ENCODE measurements at regions not wholly inside any gene's neighbourhood (a gene's known extent, or its start where the extent isn't known, plus 50 kb on each side); places are given as distances from the start of the nearest gene placed in this dataset.

DNA sequence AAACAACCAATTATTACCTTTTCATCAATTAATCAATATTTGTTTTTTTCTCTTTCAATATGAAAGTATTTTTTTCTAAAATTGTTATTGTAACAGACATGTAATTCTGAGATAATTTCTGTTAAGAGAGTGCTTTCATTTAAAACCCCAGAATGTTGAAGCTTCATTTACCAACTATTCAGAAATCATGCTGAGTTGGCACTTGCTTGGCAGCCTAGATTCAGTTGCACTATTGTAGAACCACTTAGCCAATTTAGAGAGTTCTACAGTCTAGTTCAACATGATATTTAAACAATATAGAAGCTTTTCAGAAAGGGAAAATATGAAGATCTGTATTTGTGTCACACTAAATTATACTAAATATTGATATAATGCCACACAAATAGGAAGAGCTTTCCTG, 56.1 kb upstream of the NKAIN2 start:
- TF ChIP-seq JUNB (IDR thresholded peaks at IDR 0.05; ENCODE audit: unreplicated experiment) (no peak), EZH2phosphoT487 (IDR thresholded peaks at IDR 0.05; ENCODE audit: unreplicated experiment) (no peak), ZNF114 (CRISPR knock-in tag; IDR thresholded peaks at IDR 0.05) (no peak), CREB1 (CRISPR knock-in tag; IDR thresholded peaks at IDR 0.05; ENCODE audit: low read depth) (no peak), POLR2AphosphoS5 (IDR thresholded peaks at IDR 0.05; ENCODE audit: low read depth) (no peak), STAT1 (IDR thresholded peaks at IDR 0.05; ENCODE audit: unreplicated experiment) (no peak), NANOG (IDR thresholded peaks at IDR 0.05; ENCODE audit: borderline replicate concordance) (no peak)
- TF ChIP-seq, protein P1, sequence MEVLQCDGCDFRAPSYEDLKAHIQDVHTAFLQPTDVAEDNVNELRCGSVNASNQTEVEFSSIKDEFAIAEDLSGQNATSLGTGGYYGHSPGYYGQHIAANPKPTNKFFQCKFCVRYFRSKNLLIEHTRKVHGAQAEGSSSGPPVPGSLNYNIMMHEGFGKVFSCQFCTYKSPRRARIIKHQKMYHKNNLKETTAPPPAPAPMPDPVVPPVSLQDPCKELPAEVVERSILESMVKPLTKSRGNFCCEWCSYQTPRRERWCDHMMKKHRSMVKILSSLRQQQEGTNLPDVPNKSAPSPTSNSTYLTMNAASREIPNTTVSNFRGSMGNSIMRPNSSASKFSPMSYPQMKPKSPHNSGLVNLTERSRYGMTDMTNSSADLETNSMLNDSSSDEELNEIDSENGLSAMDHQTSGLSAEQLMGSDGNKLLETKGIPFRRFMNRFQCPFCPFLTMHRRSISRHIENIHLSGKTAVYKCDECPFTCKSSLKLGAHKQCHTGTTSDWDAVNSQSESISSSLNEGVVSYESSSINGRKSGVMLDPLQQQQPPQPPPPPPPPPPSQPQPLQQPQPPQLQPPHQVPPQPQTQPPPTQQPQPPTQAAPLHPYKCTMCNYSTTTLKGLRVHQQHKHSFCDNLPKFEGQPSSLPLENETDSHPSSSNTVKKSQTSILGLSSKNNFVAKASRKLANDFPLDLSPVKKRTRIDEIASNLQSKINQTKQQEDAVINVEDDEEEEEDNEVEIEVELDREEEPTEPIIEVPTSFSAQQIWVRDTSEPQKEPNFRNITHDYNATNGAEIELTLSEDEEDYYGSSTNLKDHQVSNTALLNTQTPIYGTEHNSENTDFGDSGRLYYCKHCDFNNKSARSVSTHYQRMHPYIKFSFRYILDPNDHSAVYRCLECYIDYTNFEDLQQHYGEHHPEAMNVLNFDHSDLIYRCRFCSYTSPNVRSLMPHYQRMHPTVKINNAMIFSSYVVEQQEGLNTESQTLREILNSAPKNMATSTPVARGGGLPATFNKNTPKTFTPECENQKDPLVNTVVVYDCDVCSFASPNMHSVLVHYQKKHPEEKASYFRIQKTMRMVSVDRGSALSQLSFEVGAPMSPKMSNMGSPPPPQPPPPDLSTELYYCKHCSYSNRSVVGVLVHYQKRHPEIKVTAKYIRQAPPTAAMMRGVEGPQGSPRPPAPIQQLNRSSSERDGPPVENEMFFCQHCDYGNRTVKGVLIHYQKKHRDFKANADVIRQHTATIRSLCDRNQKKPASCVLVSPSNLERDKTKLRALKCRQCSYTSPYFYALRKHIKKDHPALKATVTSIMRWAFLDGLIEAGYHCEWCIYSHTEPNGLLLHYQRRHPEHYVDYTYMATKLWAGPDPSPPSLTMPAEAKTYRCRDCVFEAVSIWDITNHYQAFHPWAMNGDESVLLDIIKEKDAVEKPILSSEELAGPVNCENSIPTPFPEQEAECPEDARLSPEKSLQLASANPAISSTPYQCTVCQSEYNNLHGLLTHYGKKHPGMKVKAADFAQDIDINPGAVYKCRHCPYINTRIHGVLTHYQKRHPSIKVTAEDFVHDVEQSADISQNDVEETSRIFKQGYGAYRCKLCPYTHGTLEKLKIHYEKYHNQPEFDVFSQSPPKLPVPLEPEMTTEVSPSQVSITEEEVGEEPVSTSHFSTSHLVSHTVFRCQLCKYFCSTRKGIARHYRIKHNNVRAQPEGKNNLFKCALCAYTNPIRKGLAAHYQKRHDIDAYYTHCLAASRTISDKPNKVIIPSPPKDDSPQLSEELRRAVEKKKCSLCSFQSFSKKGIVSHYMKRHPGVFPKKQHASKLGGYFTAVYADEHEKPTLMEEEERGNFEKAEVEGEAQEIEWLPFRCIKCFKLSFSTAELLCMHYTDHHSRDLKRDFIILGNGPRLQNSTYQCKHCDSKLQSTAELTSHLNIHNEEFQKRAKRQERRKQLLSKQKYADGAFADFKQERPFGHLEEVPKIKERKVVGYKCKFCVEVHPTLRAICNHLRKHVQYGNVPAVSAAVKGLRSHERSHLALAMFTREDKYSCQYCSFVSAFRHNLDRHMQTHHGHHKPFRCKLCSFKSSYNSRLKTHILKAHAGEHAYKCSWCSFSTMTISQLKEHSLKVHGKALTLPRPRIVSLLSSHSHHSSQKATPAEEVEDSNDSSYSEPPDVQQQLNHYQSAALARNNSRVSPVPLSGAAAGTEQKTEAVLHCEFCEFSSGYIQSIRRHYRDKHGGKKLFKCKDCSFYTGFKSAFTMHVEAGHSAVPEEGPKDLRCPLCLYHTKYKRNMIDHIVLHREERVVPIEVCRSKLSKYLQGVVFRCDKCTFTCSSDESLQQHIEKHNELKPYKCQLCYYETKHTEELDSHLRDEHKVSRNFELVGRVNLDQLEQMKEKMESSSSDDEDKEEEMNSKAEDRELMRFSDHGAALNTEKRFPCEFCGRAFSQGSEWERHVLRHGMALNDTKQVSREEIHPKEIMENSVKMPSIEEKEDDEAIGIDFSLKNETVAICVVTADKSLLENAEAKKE (CRISPR knock-in tag; IDR thresholded peaks at IDR 0.05) = no peak
- TF ChIP-seq, protein P2, sequence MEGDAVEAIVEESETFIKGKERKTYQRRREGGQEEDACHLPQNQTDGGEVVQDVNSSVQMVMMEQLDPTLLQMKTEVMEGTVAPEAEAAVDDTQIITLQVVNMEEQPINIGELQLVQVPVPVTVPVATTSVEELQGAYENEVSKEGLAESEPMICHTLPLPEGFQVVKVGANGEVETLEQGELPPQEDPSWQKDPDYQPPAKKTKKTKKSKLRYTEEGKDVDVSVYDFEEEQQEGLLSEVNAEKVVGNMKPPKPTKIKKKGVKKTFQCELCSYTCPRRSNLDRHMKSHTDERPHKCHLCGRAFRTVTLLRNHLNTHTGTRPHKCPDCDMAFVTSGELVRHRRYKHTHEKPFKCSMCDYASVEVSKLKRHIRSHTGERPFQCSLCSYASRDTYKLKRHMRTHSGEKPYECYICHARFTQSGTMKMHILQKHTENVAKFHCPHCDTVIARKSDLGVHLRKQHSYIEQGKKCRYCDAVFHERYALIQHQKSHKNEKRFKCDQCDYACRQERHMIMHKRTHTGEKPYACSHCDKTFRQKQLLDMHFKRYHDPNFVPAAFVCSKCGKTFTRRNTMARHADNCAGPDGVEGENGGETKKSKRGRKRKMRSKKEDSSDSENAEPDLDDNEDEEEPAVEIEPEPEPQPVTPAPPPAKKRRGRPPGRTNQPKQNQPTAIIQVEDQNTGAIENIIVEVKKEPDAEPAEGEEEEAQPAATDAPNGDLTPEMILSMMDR (conservative IDR thresholded peaks at IDR 0.05; ENCODE audit: low read depth in 2 of 2) = no peak
- TF ChIP-seq, protein P3, sequence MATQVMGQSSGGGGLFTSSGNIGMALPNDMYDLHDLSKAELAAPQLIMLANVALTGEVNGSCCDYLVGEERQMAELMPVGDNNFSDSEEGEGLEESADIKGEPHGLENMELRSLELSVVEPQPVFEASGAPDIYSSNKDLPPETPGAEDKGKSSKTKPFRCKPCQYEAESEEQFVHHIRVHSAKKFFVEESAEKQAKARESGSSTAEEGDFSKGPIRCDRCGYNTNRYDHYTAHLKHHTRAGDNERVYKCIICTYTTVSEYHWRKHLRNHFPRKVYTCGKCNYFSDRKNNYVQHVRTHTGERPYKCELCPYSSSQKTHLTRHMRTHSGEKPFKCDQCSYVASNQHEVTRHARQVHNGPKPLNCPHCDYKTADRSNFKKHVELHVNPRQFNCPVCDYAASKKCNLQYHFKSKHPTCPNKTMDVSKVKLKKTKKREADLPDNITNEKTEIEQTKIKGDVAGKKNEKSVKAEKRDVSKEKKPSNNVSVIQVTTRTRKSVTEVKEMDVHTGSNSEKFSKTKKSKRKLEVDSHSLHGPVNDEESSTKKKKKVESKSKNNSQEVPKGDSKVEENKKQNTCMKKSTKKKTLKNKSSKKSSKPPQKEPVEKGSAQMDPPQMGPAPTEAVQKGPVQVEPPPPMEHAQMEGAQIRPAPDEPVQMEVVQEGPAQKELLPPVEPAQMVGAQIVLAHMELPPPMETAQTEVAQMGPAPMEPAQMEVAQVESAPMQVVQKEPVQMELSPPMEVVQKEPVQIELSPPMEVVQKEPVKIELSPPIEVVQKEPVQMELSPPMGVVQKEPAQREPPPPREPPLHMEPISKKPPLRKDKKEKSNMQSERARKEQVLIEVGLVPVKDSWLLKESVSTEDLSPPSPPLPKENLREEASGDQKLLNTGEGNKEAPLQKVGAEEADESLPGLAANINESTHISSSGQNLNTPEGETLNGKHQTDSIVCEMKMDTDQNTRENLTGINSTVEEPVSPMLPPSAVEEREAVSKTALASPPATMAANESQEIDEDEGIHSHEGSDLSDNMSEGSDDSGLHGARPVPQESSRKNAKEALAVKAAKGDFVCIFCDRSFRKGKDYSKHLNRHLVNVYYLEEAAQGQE (IDR thresholded peaks at IDR 0.05; ENCODE audit: unreplicated experiment) = no peak
- H3K4me2 ChIP-seq = no peak overlapping the region
- H3K36me3 ChIP-seq (ENCODE audit: insufficient read depth) = no peaks in the 10 kb centered on the region
- peaks cover 3% of the 10 kb centered on the region for H3K27me3 Mint-ChIP-seq (ENCODE audit: insufficient read depth, low read depth, poor library complexity)
- H2AFZ ChIP-seq = no peak overlapping the region
- H3K36me3 Mint-ChIP-seq (ENCODE audit: low read depth) = no peaks in the 10 kb centered on the region
- H3K4me3 Mint-ChIP-seq = no peak overlapping the region
- no peaks in the 10 kb centered on the region for H3K27me3 ChIP-seq (ENCODE audit: insufficient read depth)
- H3K27ac Mint-ChIP-seq = no peak overlapping the region
- peaks cover 7% of the 10 kb centered on the region; the same call in 2 of the 3 replicates for H3K4me1 Mint-ChIP-seq
- peaks cover 9% of the 10 kb centered on the region for H3K9me2 ChIP-seq (ENCODE audit: insufficient read depth)
- no peak overlapping the region for H3K27ac ChIP-seq (ENCODE audit: low read depth)
- no peaks in the 10 kb centered on the region for H3K79me2 ChIP-seq (replicated peaks; ENCODE audit: insufficient read depth)
- ATAC-seq (no peak), DNase-seq (ENCODE audit: low spot score) (no peak)
- H3K4me3 ChIP-seq = no peak overlapping the region
- H3F3A ChIP-seq (replicated peaks; ENCODE audit: low read depth) = no peaks in the 10 kb centered on the region
- peaks cover 3% of the 10 kb centered on the region; the same call in 1 of the 3 replicates for H3K9me3 Mint-ChIP-seq
- H4K20me1 ChIP-seq (replicated peaks; ENCODE audit: insufficient read depth) = no peaks in the 10 kb centered on the region
- peaks cover 4% of the 10 kb centered on the region for H3K4me1 ChIP-seq (ENCODE audit: insufficient read depth)

All from GM23338 (cell line).